COLO668 (cell line): ENCODE measurements at regions not wholly inside any gene's neighbourhood (a gene's known extent, or its start where the extent isn't known, plus 50 kb on each side); places are given as distances from the start of the nearest gene placed in this dataset.

Source experiments
- DNase-seq: peaks from one replicate; lab custom pipeline; 2025; ENCODE audit not compliant: unreplicated experiment; lab: John Stamatoyannopoulos, UW

- DNase-seq, result no peak
Measured at GRCh38 chr3:118445036-118445435, 589.6 kb downstream of the IGSF11 start.

GRCh38 chr3:118447339-118447738, 587.3 kb downstream of the IGSF11 start:
- DNase-seq, result no peak

GRCh38 chr3:118466795-118467330, 567.8 kb downstream of the IGSF11 start:
- no peak for DNase-seq

- DNase-seq, result no peak
Measured at GRCh38 chr3:118468801-118469200, 565.8 kb downstream of the IGSF11 start.

GRCh38 chr3:118472586-118472985, 562.1 kb downstream of the IGSF11 start:
- DNase-seq, result no peak

GRCh38 chr3:118473343-118473742, 561.3 kb downstream of the IGSF11 start:
- DNase-seq, result no peak

- DNase-seq, result no peak
Measured at GRCh38 chr3:118476885-118477618, 557.6 kb downstream of the IGSF11 start.

- no peak for DNase-seq
Measured at GRCh38 chr3:118477768-118478167, 556.9 kb downstream of the IGSF11 start.

GRCh38 chr3:118478706-118479276, 555.9 kb downstream of the IGSF11 start:
- DNase-seq, result no peak

- DNase-seq, result no peak
Measured at GRCh38 chr3:118479376-118479775, 555.3 kb downstream of the IGSF11 start.

- DNase-seq, result no peak
Measured at GRCh38 chr3:118480101-118480860, 554.4 kb downstream of the IGSF11 start.

GRCh38 chr3:118485693-118486092, 549.0 kb downstream of the IGSF11 start:
- DNase-seq, result no peak

- DNase-seq, result no peak
Measured at GRCh38 chr3:118487734-118488133, 546.9 kb downstream of the IGSF11 start.

GRCh38 chr3:118488732-118489131, 545.9 kb downstream of the IGSF11 start:
- DNase-seq, result no peak

- DNase-seq, result no peak
Measured at GRCh38 chr3:118495206-118495605, 539.4 kb downstream of the IGSF11 start.

- no peak for DNase-seq
Measured at GRCh38 chr3:118497274-118497673, 537.4 kb downstream of the IGSF11 start.

- DNase-seq, result no peak
Measured at GRCh38 chr3:118501152-118501551, 533.5 kb downstream of the IGSF11 start.

GRCh38 chr3:118504906-118505305, 529.7 kb downstream of the IGSF11 start:
- DNase-seq, result no peak

GRCh38 chr3:118505784-118506183, 528.9 kb downstream of the IGSF11 start:
- DNase-seq, result no peak

GRCh38 chr3:118511402-118511801, 523.2 kb downstream of the IGSF11 start:
- DNase-seq, result no peak

- no peak for DNase-seq
Measured at GRCh38 chr3:118512301-118512700, 522.3 kb downstream of the IGSF11 start.

- no peak for DNase-seq
Measured at GRCh38 chr3:118525077-118525476, 509.6 kb downstream of the IGSF11 start.
